Smooth muscle cell (in vitro differentiated cells): ENCODE measurements at regions not wholly inside any gene's neighbourhood (a gene's known extent, or its start where the extent isn't known, plus 50 kb on each side); places are given as distances from the start of the nearest gene placed in this dataset.
A peak's percentile ranks its signal among the peaks of the same experiment; 100 is the strongest.
"Not testable (repeated sequence)": the region's sequence is repeated elsewhere in the genome, so short reads cannot be mapped to it uniquely, and the experiment has no call there.

Experiments
- DNase-seq: peaks from one replicate; lab custom pipeline; 2025; ENCODE audit not compliant: unreplicated experiment; lab: John Stamatoyannopoulos, UW
- H2AFZ ChIP-seq: fragments of 200-600 bp; sonication (generic); 2 replicates; pipeline ENCODE4 v1.6.0; 2016; ENCODE audit warnings: antibody characterized with exemption, low read depth, mild to moderate bottlenecking
- H3F3A ChIP-seq: fragments of 200-600 bp; sonication (generic); 2 replicates; pipeline ENCODE4 v1.6.0; 2017; ENCODE audit warnings: antibody characterized with exemption, low read depth
- H3K27ac ChIP-seq: fragments of 200-600 bp; sonication (generic); 2 replicates; pipeline ENCODE4 v1.5.1; 2016; ENCODE audit warnings: low read depth, mild to moderate bottlenecking
- H3K27me3 ChIP-seq: fragments of 200-600 bp; sonication (generic); 2 replicates; pipeline ENCODE4 v1.6.1; 2016; ENCODE audit warnings: low read depth, mild to moderate bottlenecking
- H3K36me3 ChIP-seq: fragments of 200-600 bp; sonication (generic); 2 replicates; pipeline ENCODE4 v1.5.1; 2016; ENCODE audit warnings: low read depth
- H3K4me1 ChIP-seq: fragments of 200-600 bp; sonication (generic); 2 replicates; pipeline ENCODE4 v1.5.1; 2016; ENCODE audit warnings: low read depth
- H3K4me2 ChIP-seq: fragments of 200-600 bp; sonication (generic); 2 replicates; pipeline ENCODE4 v1.6.0; 2016; ENCODE audit warnings: mild to moderate bottlenecking
- H3K4me3 ChIP-seq: fragments of 200-600 bp; sonication (generic); 2 replicates; pipeline ENCODE4 v1.5.1; 2016; ENCODE audit warnings: mild to moderate bottlenecking
- H3K79me2 ChIP-seq: fragments of 200-600 bp; sonication (generic); 2 replicates; pipeline ENCODE4 v1.6.0; 2016; ENCODE audit warnings: low read depth, mild to moderate bottlenecking
- H3K9ac ChIP-seq: fragments of 200-600 bp; sonication (generic); 2 replicates; pipeline ENCODE4 v1.6.0; 2016; ENCODE audit warnings: low read depth
- H3K9me3 ChIP-seq: fragments of 200-600 bp; sonication (generic); replicated peaks from 2 replicates; pipeline ENCODE4 v1.5.1; 2016; ENCODE audit warnings: low read depth
- H4K20me1 ChIP-seq: fragments of 200-600 bp; sonication (generic); 2 replicates; pipeline ENCODE4 v1.6.0; 2016; ENCODE audit warnings: low read depth
- WGBS: methylation state at CpG from one replicate; pipeline ENCODE4 v1.1.7; 2016; ENCODE audit warnings: low lambda C conversion rate; 5-methylcytosine and 5-hydroxymethylcytosine counted together
- TF ChIP-seq, protein P1 (sequence below): fragments of 200-600 bp; sonication (generic); IDR thresholded peaks from 2 replicates; pipeline ENCODE4 v1.5.1; 2017; ENCODE audit warnings: borderline replicate concordance, mild to moderate bottlenecking, antibody characterized with exemption; ENCODE audit not compliant: insufficient read depth, poor library complexity, severe bottlenecking

DNA sequence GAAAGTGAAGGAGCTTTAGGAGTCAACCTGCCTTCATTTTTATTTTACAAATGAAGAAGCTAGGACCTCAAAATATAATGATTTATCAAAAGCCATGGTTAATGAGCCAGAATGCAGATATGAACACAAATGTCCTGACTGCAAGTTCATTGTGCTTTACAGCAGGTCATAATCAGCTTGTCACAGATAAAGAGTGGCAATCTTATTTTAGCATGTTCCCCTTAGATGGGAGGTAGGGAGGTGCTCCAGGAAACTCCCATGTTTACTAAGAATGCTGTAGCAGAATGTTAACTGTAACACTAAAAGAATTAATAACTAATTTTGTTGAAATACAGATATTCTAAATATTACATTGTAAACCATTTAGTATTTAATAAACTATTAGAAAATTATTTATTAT is 165.0 kb upstream of the FOLH1 start:
- not testable (repeated sequence) for H3F3A ChIP-seq, H3K9me3 ChIP-seq, H3K9ac ChIP-seq, H3K79me2 ChIP-seq, H3K4me1 ChIP-seq, H3K36me3 ChIP-seq, H3K27ac ChIP-seq, H2AFZ ChIP-seq, H3K4me3 ChIP-seq, DNase-seq, H4K20me1 ChIP-seq, H3K27me3 ChIP-seq, H3K4me2 ChIP-seq

DNA sequence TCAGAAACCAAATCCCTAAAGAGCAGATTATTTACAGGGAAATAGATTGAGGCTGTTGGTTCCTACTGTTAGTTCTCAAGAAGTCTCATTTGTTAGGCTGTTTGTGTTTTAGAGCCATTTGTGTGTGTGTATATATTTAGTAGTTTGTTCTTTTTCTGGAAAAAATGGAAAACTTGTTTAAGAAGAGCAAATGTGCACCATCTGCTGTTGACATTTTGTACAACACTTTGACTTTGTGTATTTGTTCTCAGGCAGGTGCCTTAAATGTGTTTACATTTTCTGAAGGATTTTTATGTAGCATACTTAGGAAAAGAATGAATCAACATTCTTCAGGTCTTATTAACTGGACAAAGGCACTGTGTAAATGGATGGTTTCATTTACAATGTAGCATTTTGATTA is 163.7 kb upstream of the FOLH1 start:
- H3K4me1 ChIP-seq, H3F3A ChIP-seq, H3K27me3 ChIP-seq, H4K20me1 ChIP-seq, H3K9me3 ChIP-seq, DNase-seq, H3K36me3 ChIP-seq, H3K79me2 ChIP-seq, H3K4me2 ChIP-seq, H3K4me3 ChIP-seq, H3K9ac ChIP-seq, H3K27ac ChIP-seq: not testable (repeated sequence)
- H2AFZ ChIP-seq: peak overlapping the region; percentile 77
- TF ChIP-seq, protein P1, sequence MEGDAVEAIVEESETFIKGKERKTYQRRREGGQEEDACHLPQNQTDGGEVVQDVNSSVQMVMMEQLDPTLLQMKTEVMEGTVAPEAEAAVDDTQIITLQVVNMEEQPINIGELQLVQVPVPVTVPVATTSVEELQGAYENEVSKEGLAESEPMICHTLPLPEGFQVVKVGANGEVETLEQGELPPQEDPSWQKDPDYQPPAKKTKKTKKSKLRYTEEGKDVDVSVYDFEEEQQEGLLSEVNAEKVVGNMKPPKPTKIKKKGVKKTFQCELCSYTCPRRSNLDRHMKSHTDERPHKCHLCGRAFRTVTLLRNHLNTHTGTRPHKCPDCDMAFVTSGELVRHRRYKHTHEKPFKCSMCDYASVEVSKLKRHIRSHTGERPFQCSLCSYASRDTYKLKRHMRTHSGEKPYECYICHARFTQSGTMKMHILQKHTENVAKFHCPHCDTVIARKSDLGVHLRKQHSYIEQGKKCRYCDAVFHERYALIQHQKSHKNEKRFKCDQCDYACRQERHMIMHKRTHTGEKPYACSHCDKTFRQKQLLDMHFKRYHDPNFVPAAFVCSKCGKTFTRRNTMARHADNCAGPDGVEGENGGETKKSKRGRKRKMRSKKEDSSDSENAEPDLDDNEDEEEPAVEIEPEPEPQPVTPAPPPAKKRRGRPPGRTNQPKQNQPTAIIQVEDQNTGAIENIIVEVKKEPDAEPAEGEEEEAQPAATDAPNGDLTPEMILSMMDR: peak; percentile 31

DNA sequence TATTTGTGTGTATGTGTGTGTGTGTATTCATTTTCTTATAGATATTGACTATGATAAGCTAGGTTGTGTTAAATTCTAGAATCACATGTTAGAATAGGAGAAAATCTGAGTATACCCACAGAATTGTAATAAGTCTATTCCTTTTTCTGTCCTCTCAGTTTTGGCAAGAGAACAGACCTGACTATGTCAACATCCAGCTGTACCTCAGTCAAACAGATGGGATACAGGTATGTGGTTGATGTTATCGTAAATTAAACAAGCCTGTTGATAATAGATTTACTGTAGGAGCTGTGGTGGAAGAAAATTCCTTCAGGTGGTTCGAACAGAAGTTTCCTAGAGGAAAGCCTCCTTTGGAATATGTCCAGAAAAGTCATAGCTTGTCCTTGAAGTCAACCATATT is 160.2 kb upstream of the FOLH1 start:
- not testable (repeated sequence) for H3K9me3 ChIP-seq, H3F3A ChIP-seq, H3K79me2 ChIP-seq, H2AFZ ChIP-seq, H3K36me3 ChIP-seq, H3K4me2 ChIP-seq, H3K27me3 ChIP-seq, H3K27ac ChIP-seq, H3K4me3 ChIP-seq, H4K20me1 ChIP-seq, H3K9ac ChIP-seq, H3K4me1 ChIP-seq, DNase-seq
- WGBS: 90% methylated on average over 2 of the region's 2 CpGs

DNA sequence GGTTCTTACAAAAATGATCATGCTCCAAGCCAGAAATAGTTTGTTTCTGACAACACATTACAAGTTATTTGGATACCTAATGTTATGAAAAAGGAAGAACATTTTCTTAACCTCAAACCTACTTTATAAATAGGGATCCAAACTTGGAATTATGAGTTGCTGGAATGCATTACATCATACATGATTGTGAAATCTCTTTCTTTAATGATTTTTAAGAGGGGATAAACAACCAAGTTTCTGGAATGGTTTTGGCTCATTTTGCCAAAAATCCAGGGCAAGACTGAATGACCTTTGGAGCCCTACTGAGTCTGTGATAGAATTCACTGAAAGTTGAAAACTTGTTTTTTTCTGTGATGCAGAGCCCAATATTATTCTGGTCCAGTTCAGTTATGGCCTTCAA is 157.0 kb upstream of the FOLH1 start:
- H3K79me2 ChIP-seq, H3K27ac ChIP-seq, H2AFZ ChIP-seq, H3K27me3 ChIP-seq, H3K36me3 ChIP-seq, H3F3A ChIP-seq, H3K4me2 ChIP-seq, H3K4me3 ChIP-seq, H3K9ac ChIP-seq, H3K4me1 ChIP-seq, H3K9me3 ChIP-seq, H4K20me1 ChIP-seq, DNase-seq: not testable (repeated sequence)

DNA sequence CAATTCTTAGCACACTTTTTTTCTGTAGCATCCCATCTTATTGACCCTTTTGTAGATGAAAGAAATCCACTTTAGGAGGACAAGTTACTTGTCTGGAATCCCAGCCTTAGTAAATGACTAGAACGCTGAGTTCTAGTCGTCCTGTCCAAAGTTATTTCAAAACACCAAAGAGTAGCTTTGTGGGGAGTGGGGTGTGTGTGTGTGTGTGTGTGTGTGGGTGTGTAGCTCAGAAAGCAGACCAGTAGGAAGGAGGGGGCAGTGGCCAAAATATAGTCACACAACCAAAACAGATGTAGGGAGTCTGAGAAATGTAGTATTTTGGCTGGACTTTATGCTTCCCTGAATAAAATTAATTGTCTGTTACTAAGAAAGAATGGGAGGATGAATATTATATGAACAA is 154.6 kb upstream of the FOLH1 start:
- whole genome bisulfite sequencing: 93% methylated on average over 2 of the region's 2 CpGs
- H3K9ac ChIP-seq, DNase-seq, H4K20me1 ChIP-seq, H3F3A ChIP-seq, H3K36me3 ChIP-seq, H3K27ac ChIP-seq, H3K9me3 ChIP-seq, H3K79me2 ChIP-seq, H3K4me1 ChIP-seq, H3K4me3 ChIP-seq, H3K4me2 ChIP-seq, H3K27me3 ChIP-seq, H2AFZ ChIP-seq: not testable (repeated sequence)

DNA sequence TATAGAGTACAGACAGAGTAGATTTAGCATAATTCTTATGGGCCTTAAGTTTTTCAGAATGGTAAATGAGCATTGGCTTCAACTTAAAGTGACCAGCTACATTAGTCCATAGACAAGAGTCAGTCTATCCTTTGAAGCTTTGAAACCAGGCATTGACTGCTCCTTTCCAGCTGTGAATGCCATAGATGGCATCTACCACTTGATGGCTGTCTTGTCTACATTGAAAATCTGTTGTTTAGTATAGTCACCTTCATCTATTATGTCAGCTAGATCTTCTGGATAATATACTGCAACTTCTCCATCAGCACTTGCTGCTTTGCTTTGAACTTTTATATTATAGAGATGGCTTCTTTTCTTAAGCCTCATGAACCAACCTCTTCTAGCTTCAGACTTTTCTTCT is 146.1 kb upstream of the FOLH1 start:
- H3K4me1 ChIP-seq, H2AFZ ChIP-seq, H3K9ac ChIP-seq, H4K20me1 ChIP-seq, H3K4me3 ChIP-seq, H3K4me2 ChIP-seq, H3K27me3 ChIP-seq, H3F3A ChIP-seq, H3K79me2 ChIP-seq, H3K27ac ChIP-seq, H3K36me3 ChIP-seq, DNase-seq, H3K9me3 ChIP-seq: not testable (repeated sequence)

DNA sequence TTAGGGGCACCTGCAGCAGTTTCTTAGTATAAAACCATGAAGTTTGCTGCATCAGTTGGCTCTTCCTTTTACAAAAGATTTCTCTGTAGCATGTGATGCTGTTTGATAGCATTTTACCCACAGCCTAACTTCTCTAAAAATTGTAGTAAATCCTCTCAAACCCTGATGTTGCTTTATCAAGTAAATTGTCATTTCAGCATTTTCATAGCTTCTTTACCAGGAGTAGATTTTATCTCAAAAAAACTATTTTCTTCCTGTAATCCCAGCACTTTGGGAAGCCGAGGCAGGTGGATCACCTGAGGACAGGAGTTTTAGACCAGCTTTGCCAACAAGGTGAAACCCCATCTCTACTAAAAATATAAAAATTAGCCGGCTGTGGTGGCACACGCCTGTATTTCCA is 144.5 kb upstream of the FOLH1 start:
- not testable (repeated sequence) for H3K4me2 ChIP-seq, H3K9ac ChIP-seq, DNase-seq, H3F3A ChIP-seq, H3K4me1 ChIP-seq, H3K9me3 ChIP-seq, H2AFZ ChIP-seq, H3K4me3 ChIP-seq, H3K27me3 ChIP-seq, H3K27ac ChIP-seq, H4K20me1 ChIP-seq, H3K36me3 ChIP-seq, H3K79me2 ChIP-seq
- 86% methylated on average over 3 of the region's 3 CpGs for WGBS

DNA sequence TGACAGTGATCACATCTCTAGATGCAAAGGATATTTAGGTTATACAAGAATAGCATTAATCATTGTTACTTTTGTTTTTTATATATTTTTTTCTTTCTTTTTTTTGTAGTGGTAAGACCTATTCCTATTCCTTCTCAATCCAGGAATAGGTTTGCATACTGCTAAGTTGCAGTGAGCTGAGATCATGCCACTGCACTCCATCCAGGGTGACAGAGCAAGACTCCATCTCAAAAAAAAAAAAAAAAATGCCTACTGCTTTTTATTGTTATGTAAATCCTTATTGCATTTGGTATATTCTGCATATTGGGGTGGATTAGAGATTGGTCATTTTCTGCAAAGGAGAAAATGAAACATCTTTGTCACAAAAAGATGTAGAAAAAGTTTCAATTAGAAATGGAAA is 138.2 kb upstream of the FOLH1 start:
- not testable (repeated sequence) for H3K27ac ChIP-seq, H3K9me3 ChIP-seq, H3K4me3 ChIP-seq, H4K20me1 ChIP-seq, H2AFZ ChIP-seq, H3K36me3 ChIP-seq, H3K27me3 ChIP-seq, H3F3A ChIP-seq, H3K4me1 ChIP-seq, DNase-seq, H3K4me2 ChIP-seq, H3K79me2 ChIP-seq, H3K9ac ChIP-seq
